NCI-H226 (cell line): ENCODE measurements at regions not wholly inside any gene's neighbourhood (a gene's known extent, or its start where the extent isn't known, plus 50 kb on each side); places are given as distances from the start of the nearest gene placed in this dataset.
"Not testable (repeated sequence)": the region's sequence is repeated elsewhere in the genome, so short reads cannot be mapped to it uniquely, and the experiment has no call there.

Source experiments
- DNase-seq: peaks from one replicate; pipeline ENCODE4 v3.0.0-alpha.2; 2015

GRCh38 chr5:124210111-124210910 is 536.1 kb downstream of the ZNF608 start:
- DNase-seq: no peak

GRCh38 chr5:124207118-124207517 is 539.3 kb downstream of the ZNF608 start:
- no peak for DNase-seq

DNA sequence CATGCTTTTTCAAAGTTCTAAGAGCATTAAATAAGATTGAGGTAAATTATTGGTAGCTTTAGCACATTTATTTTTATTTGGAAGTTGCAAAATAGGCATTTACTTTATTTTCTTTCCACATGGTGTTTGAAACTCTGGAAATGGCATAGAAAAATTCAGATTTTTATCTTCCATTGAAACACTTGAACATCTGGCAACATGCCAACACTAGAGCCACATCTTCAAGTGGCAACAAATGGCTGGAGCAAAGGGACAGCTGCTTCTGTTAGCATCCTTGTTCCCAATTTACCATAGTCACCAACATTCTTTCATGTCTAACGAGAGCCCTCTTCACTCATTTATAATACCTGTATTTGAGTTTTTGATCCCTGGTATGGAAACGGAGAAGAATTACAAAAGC is 539.9 kb downstream of the ZNF608 start:
- DNase-seq: no peak

DNA sequence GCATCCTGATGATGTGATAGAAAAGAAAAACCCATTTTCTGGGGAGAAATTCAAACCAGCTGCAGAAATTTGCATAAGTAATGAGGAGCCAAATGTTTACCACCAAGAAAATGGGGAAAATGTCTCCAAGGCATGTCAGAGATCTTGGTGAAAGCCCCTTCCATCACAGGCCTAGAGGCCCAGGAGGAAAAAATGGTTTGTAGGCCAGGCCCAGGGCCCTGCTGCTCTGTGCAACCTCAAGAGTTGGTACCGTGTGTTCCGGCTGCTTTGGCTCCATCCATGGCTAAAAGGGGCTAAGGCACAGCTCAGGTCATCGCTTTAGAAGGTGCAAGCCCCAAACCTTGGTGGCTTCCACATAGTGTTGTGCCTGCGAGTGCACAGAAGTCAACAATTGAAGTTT is 543.1 kb downstream of the ZNF608 start:
- DNase-seq: no peak

DNA sequence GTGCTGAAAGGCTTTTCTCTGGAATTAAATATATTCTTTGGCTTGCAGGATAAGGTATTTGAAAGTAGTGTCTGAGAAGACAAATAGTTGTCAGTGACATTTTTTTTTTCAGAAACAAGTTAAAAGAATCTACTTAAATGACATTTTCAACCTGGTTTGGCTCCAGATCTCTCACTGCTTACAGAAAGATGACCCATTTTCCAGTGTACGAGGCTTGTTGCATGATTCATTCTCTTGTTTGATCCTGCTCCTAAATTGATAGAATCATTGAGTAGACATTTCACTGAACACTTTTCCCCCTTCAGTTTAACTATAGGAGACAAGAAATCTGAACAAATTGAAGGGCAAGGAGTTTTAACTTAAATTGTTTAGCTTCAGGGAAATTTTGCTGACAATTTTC is 546.1 kb downstream of the ZNF608 start:
- no peak for DNase-seq

- DNase-seq: no peak
These were observed 546.5 kb downstream of the ZNF608 start for GRCh38 chr5:124199893-124200292.

GRCh38 chr5:124195411-124195810 is 551.0 kb downstream of the ZNF608 start:
- no peak for DNase-seq

- no peak for DNase-seq
These were observed 552.2 kb downstream of the ZNF608 start for GRCh38 chr5:124194282-124194681.

DNA sequence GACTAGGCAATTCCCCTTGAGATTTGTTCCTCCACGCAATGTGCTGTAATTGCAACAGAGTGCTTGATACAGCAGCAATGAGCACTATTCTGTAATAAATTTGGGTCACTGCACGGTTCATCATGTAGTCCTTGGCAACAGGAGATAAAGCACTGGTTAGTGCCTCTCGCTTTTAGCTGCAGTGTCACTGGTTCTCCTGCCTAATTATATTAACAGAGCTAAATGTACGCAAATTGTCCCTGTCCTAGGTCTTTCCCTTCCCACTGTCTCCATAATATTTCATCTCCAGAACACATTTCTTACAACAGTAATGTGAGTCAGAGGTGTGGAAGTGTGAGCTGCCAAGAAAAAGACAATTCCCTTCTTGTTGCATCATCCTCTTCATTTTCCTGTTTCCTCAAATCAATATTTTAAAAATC is 553.1 kb downstream of the ZNF608 start:
- peak; percentile 45 for DNase-seq

DNA sequence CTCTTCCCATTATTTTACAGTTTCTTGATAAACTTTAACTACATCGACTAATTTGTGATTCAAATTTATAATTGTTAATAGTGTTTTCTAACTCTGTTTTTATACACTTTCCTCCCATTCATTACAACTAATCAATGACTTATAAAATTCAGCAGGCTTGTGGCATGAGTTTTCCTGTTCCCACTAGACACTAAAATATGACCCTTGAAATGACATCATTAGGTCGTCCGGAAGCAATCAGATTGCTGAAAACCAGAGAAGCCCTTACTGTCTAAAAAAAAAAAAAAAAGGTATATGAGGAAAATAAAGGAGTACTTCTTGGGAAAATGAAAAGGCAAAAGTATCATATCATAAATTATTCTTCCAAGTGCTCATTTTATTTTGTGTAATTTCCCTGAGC is 553.7 kb downstream of the ZNF608 start:
- no peak for DNase-seq

GRCh38 chr5:124185716-124186115 is 560.7 kb downstream of the ZNF608 start:
- no peak for DNase-seq

GRCh38 chr5:124182133-124182532 is 564.3 kb downstream of the ZNF608 start:
- DNase-seq: no peak

- peak; percentile 34 for DNase-seq
These were observed 565.5 kb downstream of the ZNF608 start for GRCh38 chr5:124180875-124181461.

DNA sequence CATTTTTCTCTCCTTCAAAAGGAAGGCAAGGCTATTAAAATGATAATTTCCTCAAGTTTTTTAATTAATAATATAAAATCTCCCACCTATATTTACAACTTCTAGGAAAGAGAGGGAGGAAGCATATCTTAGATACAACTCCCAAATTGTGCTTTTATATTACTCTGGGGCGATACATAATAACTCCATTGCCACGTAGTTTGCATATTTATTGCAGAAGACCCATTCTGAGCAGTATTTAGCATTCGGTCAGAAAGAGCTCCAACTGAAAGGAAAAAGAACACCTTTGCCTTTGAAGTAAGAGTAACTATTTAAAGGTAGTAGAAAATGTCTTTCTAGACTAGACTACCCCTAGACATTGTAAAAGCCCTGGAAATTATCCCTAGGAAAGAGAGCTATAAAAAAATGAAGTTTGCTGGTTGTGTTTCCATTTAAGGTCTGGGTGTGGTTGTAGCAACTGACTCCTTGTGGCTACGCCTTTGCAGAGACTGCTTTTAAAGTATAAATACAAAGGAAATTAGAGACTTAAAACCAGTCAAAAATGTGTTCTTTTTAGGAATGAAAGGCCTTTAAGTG is 566.1 kb downstream of the ZNF608 start:
- DNase-seq: no peak

GRCh38 chr5:124179819-124180218 is 566.6 kb downstream of the ZNF608 start:
- no peak for DNase-seq

GRCh38 chr5:124178050-124178449 is 568.4 kb downstream of the ZNF608 start:
- no peak for DNase-seq

- DNase-seq: no peak
These were observed 569.7 kb downstream of the ZNF608 start for GRCh38 chr5:124176692-124177091.

- no peak for DNase-seq
These were observed 573.1 kb downstream of the ZNF608 start for GRCh38 chr5:124173386-124173785.

DNA sequence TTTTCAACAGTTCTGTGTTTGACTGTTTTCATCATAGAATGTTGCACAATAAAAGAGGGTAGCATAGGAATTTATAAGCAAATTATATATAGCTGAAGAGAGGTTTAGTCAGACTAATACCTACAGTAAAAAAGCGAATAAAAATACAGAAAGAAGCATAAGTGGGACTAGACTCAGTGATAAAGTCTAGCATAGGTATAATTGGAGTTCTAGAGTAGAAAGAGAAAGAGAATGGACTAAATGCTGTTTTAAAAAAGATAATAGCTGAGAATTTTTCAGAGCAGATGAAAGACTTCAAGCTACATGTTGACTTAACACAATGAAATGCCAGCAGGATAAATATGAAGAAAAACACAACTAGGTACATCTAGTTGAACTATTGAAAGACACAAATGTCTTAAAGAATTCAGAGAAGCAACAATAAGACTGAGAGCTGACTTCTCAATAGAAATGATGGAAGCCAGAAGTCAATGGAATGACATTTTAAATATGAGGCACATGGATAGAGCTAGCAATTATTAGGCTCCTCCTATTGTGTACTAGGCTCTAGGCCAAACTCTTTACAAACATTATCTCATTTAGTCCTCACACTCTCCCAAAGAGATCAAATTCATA is 573.9 kb downstream of the ZNF608 start:
- no peak for DNase-seq

DNA sequence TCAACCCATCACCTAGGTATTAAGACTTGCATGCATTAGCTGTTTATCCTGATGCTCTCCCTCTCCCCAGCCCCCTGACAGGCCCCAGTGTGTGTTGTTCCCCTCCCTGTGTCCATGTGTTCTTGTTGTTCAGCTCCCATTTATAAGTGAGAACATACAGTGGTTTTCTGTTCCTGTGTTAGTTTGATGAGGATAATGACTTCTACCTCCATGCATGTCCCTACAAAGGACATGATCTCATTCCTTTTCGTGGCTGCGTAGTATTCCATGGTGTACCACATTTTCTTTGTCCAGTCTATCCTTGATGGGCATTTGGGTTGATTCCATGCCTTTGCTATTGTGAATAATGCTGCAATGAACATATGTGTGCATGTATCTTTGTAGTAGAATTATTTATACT is 578.3 kb downstream of the ZNF608 start:
- not testable (repeated sequence) for DNase-seq

DNA sequence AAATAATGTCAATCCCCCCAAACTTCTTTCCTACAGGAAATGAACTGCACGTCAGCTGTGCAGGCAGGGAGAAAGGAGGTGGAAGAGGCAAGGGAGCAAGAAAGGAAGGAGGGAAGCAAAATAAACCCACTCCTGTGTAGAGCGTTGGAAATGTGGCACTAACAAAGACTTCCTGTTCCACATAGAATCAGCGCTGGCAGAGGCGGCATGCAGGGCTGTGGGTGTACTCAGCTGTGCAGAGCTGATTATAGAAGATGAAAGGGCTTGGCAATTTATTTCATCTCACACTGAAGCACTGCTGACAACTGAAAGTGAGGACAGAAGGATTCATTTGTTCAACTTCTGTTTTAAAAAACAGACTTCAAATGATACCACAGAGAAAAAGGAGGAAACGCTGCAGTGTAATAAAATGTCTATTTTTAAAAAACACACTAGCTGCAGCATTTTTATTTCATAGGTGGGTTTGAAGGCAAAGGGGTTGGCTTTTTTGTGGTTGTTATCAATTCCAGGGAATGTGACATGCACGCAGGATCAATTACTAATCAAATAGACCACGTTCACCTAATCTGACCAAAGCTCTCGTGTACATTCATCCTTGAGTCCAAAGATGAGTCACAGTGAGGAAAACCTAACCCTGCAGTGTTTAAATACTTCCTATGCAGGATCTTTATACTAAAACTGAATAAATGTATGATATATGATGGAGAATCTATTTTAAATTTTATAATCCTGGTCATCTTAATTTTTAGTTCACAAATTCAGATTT is 583.5 kb downstream of the ZNF608 start:
- DNase-seq: no peak

DNA sequence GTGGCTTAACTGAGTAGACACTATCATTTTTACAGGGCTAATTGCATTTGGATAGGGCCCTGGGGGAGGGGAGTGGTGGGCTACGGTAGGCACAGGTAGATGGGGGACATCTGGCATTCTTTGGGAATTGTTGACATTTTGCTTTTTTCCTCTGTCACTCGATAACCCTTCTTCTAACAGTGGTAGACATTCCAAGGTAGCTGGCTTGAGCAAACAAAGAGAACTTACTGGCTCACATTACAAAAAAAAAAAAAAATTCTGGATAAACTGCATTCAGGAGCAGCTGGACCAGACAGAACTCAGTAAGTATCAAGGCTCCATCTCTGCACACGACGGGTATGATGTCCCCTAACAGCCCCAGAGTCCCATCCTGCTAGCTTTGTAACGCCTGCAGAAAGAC is 585.2 kb downstream of the ZNF608 start:
- no peak for DNase-seq

- DNase-seq: no peak
These were observed 586.2 kb downstream of the ZNF608 start for GRCh38 chr5:124160265-124160664.
